Astrocyte of the hippocampus (primary cell): ENCODE measurements at regions not wholly inside any gene's neighbourhood (a gene's known extent, or its start where the extent isn't known, plus 50 kb on each side); places are given as distances from the start of the nearest gene placed in this dataset.
"Not testable (repeated sequence)": the region's sequence is repeated elsewhere in the genome, so short reads cannot be mapped to it uniquely, and the experiment has no call there.

Experiments used
- DNase-seq: peaks from one replicate; pipeline ENCODE4 v3.0.0; 2011; ENCODE audit warnings: low read depth, low spot score

- no peak for DNase-seq
Observed at GRCh38 chr4:186481998-186482790, 73.2 kb downstream of the MTNR1A start.

GRCh38 chr4:186475202-186475601 lies 80.2 kb downstream of the MTNR1A start:
- DNase-seq, result no peak

GRCh38 chr4:186473933-186474332 lies 81.4 kb downstream of the MTNR1A start:
- DNase-seq, result no peak

GRCh38 chr4:186472948-186473347 lies 82.4 kb downstream of the MTNR1A start:
- peak; percentile 54 for DNase-seq

GRCh38 chr4:186471441-186471840 lies 83.9 kb downstream of the MTNR1A start:
- no peak for DNase-seq

GRCh38 chr4:186458050-186458449 lies 97.3 kb downstream of the MTNR1A start:
- DNase-seq, result no peak

GRCh38 chr4:186451982-186452381 lies 103.4 kb downstream of the MTNR1A start:
- no peak for DNase-seq

GRCh38 chr4:186449954-186450353 lies 105.4 kb downstream of the MTNR1A start:
- DNase-seq, result no peak

GRCh38 chr4:186445040-186445439 lies 110.3 kb downstream of the MTNR1A start:
- no peak for DNase-seq

GRCh38 chr4:186441502-186441901 lies 113.9 kb downstream of the MTNR1A start:
- DNase-seq, result no peak

GRCh38 chr4:186428481-186428880 lies 126.9 kb downstream of the MTNR1A start:
- DNase-seq, result no peak

- DNase-seq, result no peak
Observed at GRCh38 chr4:186424745-186425144, 130.6 kb downstream of the MTNR1A start.

- DNase-seq, result no peak
Observed at GRCh38 chr4:186422296-186422695, 133.1 kb downstream of the MTNR1A start.

GRCh38 chr4:186416451-186417060 lies 138.8 kb downstream of the MTNR1A start:
- DNase-seq, result no peak

GRCh38 chr4:186414390-186414789 lies 141.0 kb downstream of the MTNR1A start:
- no peak for DNase-seq

- no peak for DNase-seq
Observed at GRCh38 chr4:186405957-186406356, 140.0 kb downstream of the F11 start.

GRCh38 chr4:186404562-186405134 lies 138.7 kb downstream of the F11 start:
- DNase-seq, result no peak

- peak; percentile 17 for DNase-seq
Observed at GRCh38 chr4:186400676-186401075, 134.7 kb downstream of the F11 start.

GRCh38 chr4:186392017-186392416 lies 126.0 kb downstream of the F11 start:
- DNase-seq, result no peak

- DNase-seq, result not testable (repeated sequence)
Observed at GRCh38 chr4:186384328-186384727, 118.3 kb downstream of the F11 start.

GRCh38 chr4:186368281-186368680 lies 102.3 kb downstream of the F11 start:
- DNase-seq, result no peak

GRCh38 chr4:186366326-186366725 lies 100.3 kb downstream of the F11 start:
- DNase-seq, result no peak

GRCh38 chr4:186363038-186363437 lies 97.0 kb downstream of the F11 start:
- DNase-seq, result not testable (repeated sequence)
